HuH-7 (cell line): ENCODE measurements at regions not wholly inside any gene's neighbourhood (a gene's known extent, or its start where the extent isn't known, plus 50 kb on each side); places are given as distances from the start of the nearest gene placed in this dataset.
"Not testable (repeated sequence)": the region's sequence is repeated elsewhere in the genome, so short reads cannot be mapped to it uniquely, and the experiment has no call there.

Experiments used
- DNase-seq: peaks from one replicate; pipeline ENCODE4 v3.0.0; 2011; ENCODE audit warnings: low spot score

DNA sequence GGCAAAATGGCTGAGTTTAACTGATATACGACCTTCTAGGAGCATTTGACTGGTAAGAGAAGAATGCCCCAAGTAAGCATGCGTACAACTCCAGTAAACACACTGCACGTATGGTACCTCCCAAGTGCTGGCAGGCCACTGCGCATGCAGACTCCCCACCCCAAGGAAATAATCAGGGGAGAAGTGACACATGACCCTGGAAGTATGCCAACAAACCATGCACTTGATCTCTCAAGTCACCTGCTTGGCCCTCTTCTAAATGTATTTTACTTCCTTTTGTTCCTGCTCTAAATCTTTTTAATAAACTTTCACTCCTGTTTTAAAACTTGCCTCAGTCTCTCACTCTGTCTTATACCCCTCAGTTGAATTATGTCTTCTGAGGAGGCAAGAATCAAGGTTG is 129.8 kb upstream of the COL5A2 start:
- DNase-seq = no peak

DNA sequence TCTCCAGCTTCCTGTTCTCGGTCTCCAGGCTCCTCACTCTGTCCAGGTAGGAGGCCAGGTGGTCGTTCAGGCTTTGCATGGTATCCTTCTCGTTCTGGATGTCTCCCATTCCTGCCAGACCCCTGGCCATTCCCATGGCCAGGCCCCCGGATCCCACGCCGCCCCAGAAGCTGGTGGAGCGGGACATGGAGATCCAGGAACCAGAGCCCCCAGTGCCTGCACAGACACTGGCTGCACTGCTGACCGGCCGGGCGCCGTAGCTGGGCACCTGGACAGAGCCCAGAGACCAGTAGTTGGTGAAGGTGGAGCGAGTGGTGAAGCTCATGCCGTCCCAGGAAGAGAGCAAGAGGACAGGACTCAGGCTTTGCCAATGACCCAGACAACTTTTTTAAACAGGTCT is 129.1 kb upstream of the WDR75 start:
- DNase-seq = no peak

DNA sequence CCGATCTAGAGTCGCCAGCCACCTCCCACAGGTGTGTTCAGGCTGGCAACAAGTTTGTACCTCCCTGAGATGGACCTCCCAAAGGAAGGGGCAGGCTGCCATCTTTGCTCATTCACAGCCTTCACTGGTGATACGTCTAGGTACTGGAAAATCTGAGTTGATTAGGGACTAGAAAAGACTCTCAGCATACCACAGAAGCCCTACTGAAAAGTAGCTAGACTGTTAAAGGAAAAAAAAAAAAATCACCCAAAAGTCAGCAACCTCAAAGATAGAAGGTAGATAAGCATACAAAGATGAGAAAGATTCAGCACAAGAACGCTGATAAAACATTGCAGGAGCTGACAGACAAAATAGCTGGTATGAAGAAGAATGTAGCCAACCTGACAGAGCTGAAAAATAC is 128.6 kb upstream of the WDR75 start:
- DNase-seq = no peak

DNA sequence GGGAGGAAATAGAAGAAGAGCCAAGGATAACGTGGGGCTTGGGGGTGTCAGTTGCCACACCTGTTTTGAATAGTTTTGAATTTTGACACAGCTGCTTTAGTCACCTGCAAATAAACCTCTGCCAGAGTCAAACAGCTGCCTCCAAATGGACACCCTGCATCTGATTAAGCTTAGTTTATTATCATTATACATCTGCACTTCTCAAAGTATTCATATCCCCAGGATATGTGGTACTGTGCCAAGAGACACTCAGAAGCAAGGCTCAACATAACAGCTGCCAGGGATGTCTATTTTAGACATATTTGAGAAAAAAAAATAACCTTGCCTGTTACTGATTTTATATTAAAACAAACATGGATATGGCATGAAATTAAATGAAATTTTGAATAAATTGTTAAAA is 122.5 kb upstream of the WDR75 start:
- no peak for DNase-seq

DNA sequence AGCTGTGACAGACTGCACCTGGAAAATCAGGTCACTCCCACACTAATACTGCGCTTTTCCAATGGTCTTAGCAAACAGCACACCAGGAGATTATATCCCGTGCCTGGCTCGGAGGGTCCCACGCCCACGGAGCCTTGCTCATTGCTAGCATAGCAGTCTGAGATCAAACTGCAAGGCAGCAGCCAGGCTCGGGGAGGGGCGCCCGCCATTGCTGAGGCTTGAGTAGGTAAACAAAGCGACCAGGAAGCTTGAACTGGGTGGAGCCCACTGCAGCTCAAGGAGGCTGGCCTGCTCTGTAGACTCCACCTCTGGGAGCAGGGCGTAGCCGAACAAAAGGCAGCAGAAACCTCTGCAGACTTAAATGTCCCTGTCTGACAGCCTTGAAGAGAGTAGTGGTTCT is 121.8 kb upstream of the WDR75 start:
- not testable (repeated sequence) for DNase-seq

DNA sequence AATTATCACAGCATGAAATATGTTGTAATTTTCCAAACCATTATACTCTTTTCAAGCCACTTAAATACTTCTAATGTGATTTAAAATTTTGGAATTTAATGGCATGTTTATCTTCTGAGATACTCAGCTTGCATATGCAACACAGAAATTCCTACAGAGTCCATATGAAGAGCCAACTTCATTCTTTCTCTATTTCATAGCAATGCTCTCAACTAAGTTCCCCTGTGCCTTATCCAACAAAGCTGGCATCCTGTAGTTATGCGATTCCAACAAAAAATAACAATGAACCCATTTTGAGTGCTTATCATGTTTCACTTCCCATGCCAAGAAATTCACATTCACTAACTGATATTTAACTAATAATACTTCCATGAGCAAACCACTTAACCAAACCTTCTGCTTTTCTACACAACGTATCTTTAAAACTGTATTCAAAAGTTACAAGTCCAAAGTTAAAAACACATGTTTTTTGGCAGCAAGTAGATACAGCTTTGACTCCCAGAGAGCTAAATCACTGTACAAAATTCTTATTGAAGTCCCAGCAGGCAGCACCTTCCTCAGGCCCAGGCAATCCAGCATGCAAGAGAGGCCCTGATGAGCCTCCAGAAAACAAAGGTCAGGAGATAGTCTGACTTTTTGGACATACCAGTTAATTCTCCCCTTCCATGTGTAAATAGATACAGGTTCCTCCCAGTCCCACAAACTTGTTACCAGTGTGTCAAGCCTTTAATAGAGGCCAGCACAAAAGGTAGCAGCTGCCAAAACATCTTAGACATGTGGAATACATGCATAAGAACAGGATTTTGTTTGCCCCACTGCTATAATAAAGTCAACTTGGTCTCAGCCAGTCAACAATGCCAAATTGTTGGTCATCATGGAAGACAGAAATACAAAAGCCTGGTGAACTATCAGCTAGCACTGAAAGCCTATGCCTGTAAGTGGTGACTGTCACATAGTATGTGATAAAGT is 113.1 kb upstream of the WDR75 start:
- DNase-seq = no peak

DNA sequence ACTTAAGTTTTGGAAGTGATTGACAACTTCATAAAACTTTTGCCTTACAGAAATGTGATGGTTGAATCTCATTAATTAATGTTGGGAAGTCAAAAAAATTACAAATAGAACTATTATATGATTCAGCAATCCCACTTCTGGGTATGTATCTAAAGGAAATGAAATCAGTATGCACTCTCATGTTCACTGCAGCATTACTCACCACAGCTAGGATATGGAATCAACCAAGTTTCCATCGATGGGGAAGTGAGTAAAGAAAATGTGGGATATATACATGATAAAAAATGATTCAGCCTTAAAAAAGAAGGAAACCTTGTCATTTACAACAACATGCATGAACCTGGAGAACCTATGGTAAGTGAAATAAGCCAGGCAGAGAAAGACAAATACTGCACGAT is 112.4 kb upstream of the WDR75 start:
- no peak for DNase-seq

DNA sequence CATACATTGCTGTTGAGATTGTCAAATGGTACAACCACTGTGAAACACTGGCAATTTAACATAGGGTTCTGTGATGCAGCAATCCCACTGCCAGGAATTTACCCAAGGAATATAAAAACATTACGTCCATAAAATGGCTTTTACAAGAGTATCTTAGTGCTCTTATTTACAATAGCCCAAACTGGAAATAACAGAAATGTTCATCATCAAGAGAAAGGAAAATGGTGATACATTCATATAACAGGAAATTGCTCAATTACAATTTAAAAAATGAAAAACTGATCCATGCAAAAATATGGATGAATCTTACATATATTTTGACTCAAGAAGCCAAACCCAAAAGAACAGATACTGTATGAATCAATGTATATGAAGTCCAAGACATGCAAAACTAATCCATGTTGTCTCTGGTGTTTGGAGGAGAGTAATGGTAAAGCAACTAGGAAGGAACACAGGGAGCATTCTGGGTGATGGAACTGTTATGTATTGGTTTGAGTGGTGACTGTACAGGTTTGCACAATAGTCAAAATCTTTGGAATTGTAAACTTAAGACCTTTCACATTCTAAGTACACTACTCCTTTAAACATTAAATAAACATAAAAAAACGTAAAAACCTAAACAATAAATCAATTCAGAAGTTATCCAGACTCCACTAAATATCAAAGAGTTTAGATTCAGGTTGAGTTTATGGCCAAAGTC is 104.8 kb upstream of the WDR75 start:
- DNase-seq = no peak

DNA sequence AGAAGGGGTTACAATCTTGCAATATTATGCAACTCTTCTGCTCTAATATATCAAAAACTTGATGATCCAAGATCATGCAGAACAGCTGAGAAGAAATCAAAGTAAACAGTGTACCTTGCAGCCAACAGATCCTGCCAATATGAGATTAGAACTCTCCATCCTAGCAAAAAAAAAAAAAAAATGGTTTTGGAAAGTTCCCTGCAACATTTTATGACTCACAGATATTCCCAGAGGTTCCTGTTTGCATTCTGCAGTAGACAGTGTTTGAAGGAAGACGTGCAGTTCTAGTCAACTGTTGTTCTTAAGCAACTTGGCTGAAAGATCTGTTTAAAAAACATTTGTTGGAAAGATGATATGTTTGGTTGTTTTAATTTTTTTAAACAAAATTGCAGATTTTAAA is 103.6 kb upstream of the WDR75 start:
- no peak for DNase-seq

DNA sequence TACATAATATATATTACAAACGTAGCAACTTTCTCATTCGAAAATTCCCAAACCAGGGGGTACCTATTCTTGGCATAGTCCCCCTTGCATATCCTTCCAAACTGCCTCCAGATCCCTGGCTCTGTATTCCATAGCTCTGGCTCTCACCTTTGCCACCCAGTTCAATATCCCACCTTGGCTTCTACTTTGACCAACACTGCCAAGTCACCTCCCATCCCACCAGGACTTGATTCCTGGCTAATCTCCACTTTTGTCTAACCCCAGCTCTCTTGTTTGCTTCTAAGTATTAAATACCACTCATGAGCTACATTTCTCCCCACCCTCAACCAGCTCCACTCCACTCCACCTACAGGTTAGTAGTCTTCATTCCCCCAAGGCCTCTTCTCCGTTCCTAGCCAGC is 103.2 kb upstream of the WDR75 start:
- no peak for DNase-seq

DNA sequence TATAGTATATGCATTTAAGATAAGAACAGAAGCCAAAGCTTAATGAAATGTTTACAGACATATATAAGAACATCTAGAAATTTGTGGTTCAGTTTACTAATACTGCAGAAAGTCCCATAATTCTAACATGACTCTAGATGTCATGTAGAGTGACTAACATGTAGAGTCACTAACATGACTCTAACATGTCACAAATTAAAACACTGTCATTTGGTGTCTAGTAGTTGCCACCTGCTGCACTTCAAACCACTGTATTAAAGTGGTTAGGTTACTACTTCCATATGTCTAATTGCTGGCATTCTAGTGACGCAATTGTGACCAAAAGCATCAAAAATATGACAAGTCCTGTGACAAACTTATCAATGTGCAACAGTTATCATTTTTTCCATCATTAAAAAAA is 100.2 kb upstream of the WDR75 start:
- DNase-seq = no peak

DNA sequence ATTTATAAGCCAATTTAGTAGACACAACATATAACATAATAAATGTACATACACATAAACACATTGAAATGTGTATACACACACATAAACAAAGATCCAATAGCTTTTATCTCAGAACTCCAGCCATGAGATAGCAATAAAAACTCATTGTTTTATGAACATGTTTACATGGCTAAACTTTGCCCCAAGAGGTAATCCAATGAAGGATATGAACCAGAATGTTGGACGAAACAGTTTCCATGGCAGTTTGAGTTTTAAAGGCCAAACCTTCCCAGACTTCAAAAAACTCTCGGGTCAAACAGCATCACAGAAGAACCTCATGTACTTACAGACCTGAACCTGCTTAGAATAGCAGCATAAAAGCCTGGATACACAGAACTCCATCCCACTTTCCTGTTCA is 97.2 kb upstream of the WDR75 start:
- DNase-seq = no peak

DNA sequence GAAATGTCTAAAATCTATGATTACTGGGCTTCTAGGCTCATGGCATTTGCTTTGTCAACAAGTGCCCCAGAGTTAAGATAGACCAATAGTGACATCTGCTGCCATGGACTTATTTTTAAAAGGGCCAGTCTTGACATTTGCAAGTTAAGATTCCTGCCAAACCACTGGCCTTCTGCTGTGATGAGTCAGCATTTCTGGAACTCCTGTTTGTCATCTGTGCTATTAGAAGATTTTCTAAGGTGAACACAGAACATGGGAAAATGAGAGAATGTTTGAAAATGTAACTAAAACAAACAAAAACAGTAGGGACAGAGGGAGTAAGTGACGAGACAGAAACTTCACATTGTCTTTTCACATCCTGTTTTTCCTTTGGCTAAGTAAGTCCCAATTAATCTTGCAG is 93.7 kb upstream of the WDR75 start:
- DNase-seq = peak; percentile 44

DNA sequence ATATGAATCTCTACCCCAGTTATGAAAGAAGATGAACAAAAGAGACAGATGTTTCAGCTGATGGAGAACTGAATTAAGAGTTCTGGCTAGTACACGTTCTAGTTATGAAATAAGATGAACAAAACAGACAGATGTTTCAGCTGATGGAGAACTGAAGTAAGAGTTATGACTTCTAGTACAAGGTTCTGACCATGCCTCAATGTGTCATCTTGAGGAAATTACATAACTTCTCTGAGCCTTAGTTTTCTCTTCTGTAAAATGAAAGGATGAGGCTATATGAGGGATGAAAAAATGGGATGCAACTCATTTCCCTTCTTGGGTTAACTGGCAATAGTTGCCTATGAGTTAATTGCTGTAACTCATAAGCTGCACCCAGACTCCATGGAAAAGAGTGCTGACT is 92.9 kb upstream of the WDR75 start:
- DNase-seq = no peak

DNA sequence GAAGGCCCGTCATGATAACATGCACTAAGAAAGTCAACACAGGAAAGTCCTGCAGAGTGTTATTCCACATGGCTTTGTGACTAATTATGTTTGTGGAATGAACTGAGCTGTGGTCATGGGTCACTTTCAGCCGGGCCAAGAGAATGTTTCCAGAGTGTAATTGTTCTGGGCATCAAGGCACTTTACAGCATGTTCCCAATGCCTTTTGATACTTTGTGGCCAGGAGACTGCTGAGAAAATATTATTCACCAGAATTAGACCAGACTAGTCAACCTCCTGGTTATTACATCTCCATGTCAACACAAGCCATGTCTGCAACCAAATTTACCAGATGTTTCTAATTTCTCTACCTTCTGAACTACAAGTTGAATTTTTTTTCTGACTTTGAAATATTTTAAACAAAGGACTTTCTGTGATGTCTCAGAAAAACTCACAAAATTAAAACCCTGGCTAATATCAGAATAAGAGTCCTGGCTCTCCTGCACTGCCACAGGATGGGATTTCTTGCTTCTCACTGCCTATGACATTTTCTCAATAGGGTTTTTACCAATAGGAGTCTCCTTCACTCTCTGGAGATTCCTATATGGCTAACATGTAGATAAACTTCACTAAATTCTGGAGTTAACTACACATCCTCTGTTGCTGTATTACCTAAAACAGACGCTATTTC is 90.6 kb upstream of the WDR75 start:
- DNase-seq = no peak

DNA sequence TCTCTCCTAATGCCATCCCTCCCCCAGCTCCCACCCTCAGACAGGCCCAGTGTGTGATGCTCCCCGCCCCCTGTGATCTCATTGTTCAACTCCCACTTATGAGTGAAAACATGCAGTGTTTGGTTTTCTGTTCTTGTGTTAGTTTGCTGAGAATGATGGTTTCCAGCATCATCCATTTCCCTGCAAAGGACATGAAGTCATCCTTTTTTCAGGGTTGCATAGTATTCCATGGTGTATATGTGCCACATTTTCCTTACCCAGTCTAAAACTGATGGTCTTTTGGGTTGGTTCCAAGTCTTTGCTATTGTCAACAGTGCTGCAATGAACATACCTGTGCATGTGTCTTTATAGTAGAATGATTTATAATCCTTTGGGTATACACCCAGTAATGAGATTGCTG is 89.3 kb upstream of the WDR75 start:
- DNase-seq = not testable (repeated sequence)

DNA sequence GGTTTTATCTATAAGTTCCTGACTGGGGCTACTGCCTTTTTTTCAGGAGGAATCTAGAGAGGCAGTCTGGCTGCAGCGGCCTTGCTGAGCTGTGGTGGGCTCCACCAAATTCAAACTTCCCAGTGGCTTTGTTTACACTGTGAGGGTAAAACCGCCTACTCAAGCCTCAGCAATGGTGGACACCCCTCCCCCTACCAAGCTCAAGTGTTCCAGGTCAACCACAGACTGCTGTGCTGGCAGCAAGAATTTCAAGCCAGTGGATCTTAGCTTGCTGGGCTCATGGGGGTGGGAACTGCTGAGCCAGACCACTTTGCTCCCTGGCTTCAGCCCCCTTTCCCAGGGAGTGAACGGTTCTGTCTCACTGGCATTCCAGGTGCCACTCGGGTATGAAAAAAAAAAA is 83.9 kb upstream of the WDR75 start:
- not testable (repeated sequence) for DNase-seq

DNA sequence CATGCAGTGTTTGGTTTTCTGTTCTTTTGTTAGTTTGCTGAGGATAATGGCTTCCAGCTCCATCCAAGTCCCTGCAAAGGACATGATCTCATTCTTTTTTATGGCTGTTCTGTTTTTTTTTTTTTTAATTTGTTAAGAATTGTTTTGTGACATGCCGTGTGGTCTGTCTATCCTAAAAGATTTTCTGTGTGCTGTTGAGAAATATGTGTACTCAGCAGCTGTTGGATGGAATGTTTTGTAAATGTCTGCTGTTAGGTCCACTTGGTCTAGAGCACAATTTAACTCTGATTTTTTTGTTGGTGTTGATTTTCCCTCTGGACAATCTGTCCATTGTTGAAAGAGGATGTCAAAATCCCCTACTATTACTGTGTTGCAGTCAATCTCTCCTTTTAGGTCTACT is 80.4 kb upstream of the WDR75 start:
- DNase-seq = no peak

DNA sequence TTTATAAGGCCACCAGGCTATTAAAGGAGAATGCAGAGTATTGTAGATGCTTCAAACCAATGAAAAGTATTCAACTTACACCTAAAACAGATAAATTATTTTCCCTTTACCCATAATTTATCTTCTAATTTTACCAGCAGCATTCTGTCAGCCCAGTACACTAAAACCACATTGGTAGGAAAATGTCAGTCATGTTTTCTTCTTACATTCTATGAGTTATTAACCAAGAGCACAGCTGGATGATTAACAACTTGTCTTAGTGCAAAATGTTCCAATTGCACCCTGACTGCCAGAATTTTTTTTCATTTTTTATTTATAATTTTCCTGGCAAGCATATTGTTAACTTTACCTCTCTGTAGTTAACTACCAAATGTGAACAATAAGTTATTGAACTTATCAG is 79.0 kb upstream of the WDR75 start:
- no peak for DNase-seq

DNA sequence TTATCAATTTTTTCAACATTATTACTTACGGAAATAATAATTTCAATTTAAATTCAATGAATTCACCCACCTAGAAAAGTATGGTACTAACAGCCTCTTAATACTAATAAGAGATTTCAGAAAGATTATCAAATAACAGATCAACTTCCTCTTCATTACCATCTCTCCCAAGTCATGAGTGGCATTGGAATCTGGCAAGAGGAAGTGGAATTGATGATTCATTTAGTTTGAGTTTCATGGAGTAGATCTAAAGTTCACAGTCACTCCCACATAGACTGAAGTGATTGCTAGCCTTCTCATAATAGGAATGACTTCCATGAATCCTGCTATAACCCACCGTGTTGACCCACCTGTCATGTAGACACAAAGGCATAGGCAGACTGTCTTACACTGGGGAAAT is 77.7 kb upstream of the WDR75 start:
- DNase-seq = no peak

DNA sequence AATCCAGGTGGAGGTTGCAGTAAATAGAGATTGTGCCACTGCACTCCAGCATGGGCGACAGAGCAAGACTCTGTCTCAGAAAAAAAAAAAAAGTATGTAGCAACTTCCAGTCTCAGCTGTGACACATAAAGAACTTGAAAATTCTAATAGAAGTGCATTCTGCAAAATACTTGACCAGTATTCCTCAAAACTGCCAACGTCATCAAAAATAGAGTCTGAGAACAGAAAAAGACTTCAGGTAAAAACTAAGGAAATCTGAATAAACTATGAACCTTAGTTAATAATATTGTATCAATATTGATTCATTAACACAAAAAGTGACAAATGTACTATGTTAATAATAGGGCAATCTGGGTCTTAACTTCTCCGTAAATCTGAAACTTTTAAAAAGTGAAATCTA is 76.7 kb upstream of the WDR75 start:
- DNase-seq = no peak

DNA sequence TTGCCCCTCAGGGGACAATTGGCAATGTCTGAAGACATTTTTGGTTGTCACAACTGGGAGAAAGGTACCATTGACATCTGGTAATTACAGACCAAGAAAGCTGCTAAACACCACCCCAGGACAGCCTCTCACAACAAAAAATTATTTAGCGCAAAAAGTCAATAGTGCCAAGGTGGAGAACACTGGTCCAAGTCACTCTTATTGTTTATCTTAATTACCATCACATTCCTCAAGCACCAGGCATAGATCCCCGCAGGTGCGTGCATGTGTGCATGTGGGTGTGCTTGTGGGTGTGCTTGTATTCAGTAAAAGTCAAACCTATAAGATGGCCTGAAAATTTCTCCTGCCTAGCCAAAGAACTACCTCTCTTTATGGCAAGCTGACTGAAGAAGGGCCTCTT is 74.9 kb upstream of the WDR75 start:
- DNase-seq = no peak

DNA sequence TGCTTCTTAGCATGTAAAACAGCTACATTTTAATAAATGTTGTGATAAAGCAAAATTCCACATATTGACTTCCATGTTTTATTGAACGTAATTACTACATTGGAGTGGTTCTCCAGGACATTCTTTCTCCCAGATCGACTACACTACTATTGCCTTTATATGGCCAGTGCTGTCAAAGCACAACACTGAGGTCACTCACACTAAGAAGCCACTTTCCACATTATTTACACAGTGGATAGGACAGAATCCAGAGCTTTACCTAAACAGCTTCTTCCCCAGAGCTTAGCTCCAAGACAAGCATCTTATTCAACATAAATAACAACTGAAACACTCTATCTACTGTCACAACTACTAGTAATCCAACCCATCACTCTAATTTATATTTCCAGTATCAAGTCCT is 73.9 kb upstream of the WDR75 start:
- DNase-seq = no peak
